Smooth muscle cell (in vitro differentiated cells): ENCODE measurements at regions not wholly inside any gene's neighbourhood (a gene's known extent, or its start where the extent isn't known, plus 50 kb on each side); places are given as distances from the start of the nearest gene placed in this dataset.
"Not testable (repeated sequence)": the region's sequence is repeated elsewhere in the genome, so short reads cannot be mapped to it uniquely, and the experiment has no call there.

ENCODE experiments used
- DNase-seq: peaks from one replicate; lab custom pipeline; 2025; ENCODE audit not compliant: unreplicated experiment; lab: John Stamatoyannopoulos, UW
- H2AFZ ChIP-seq: fragments of 200-600 bp; sonication (generic); 2 replicates; pipeline ENCODE4 v1.6.0; 2016; ENCODE audit warnings: antibody characterized with exemption, low read depth, mild to moderate bottlenecking
- H3F3A ChIP-seq: fragments of 200-600 bp; sonication (generic); 2 replicates; pipeline ENCODE4 v1.6.0; 2017; ENCODE audit warnings: antibody characterized with exemption, low read depth
- H3K27ac ChIP-seq: fragments of 200-600 bp; sonication (generic); 2 replicates; pipeline ENCODE4 v1.5.1; 2016; ENCODE audit warnings: low read depth, mild to moderate bottlenecking
- H3K27me3 ChIP-seq: fragments of 200-600 bp; sonication (generic); 2 replicates; pipeline ENCODE4 v1.6.1; 2016; ENCODE audit warnings: low read depth, mild to moderate bottlenecking
- H3K36me3 ChIP-seq: fragments of 200-600 bp; sonication (generic); 2 replicates; pipeline ENCODE4 v1.5.1; 2016; ENCODE audit warnings: low read depth
- H3K4me1 ChIP-seq: fragments of 200-600 bp; sonication (generic); 2 replicates; pipeline ENCODE4 v1.5.1; 2016; ENCODE audit warnings: low read depth
- H3K4me2 ChIP-seq: fragments of 200-600 bp; sonication (generic); 2 replicates; pipeline ENCODE4 v1.6.0; 2016; ENCODE audit warnings: mild to moderate bottlenecking
- H3K4me3 ChIP-seq: fragments of 200-600 bp; sonication (generic); 2 replicates; pipeline ENCODE4 v1.5.1; 2016; ENCODE audit warnings: mild to moderate bottlenecking
- H3K79me2 ChIP-seq: fragments of 200-600 bp; sonication (generic); 2 replicates; pipeline ENCODE4 v1.6.0; 2016; ENCODE audit warnings: low read depth, mild to moderate bottlenecking
- H3K9ac ChIP-seq: fragments of 200-600 bp; sonication (generic); 2 replicates; pipeline ENCODE4 v1.6.0; 2016; ENCODE audit warnings: low read depth
- H3K9me3 ChIP-seq: fragments of 200-600 bp; sonication (generic); replicated peaks from 2 replicates; pipeline ENCODE4 v1.5.1; 2016; ENCODE audit warnings: low read depth
- H4K20me1 ChIP-seq: fragments of 200-600 bp; sonication (generic); 2 replicates; pipeline ENCODE4 v1.6.0; 2016; ENCODE audit warnings: low read depth
- CTCF ChIP-seq: fragments of 200-600 bp; sonication (generic); IDR thresholded peaks from 2 replicates; pipeline ENCODE4 v1.5.1; 2017; ENCODE audit warnings: borderline replicate concordance, mild to moderate bottlenecking, antibody characterized with exemption; ENCODE audit not compliant: insufficient read depth, poor library complexity, severe bottlenecking
- WGBS: methylation state at CpG from one replicate; pipeline ENCODE4 v1.1.7; 2016; ENCODE audit warnings: low lambda C conversion rate; 5-methylcytosine and 5-hydroxymethylcytosine counted together

GRCh38 chr21:30033441-30033840 is 93.6 kb upstream of the GRIK1 start:
- no peak overlapping the region for H2AFZ ChIP-seq
- no peaks in the 10 kb centered on the region for H3K36me3 ChIP-seq
- peaks cover 3% of the 10 kb centered on the region for H3K27me3 ChIP-seq
- no peaks in the 10 kb centered on the region for H4K20me1 ChIP-seq
- H3K27ac ChIP-seq: no peak overlapping the region
- no peaks in the 10 kb centered on the region for H3K4me1 ChIP-seq
- H3K4me2 ChIP-seq: no peak overlapping the region
- no peaks in the 10 kb centered on the region for H3K9me3 ChIP-seq
- H3K9ac ChIP-seq: no peak overlapping the region
- no peaks in the 10 kb centered on the region for H3F3A ChIP-seq
- no peak for TF ChIP-seq CTCF
- no peak for DNase-seq
- WGBS: 95% methylated on average over 12 of the region's 12 CpGs
- H3K79me2 ChIP-seq: no peaks in the 10 kb centered on the region
- H3K4me3 ChIP-seq: no peak overlapping the region

- Histone ChIP-seq H3K4me2 (no peak overlapping the region), H3K4me1 (no peaks in the 10 kb centered on the region), H3K79me2 (no peaks in the 10 kb centered on the region), H3K27me3 (peaks cover 7% of the 10 kb centered on the region), H3K9ac (no peak overlapping the region), H3F3A (no peaks in the 10 kb centered on the region), H3K9me3 (no peaks in the 10 kb centered on the region), H3K27ac (no peak overlapping the region), H3K36me3 (no peaks in the 10 kb centered on the region), H2AFZ (no peak overlapping the region), H3K4me3 (no peak overlapping the region), H4K20me1 (no peaks in the 10 kb centered on the region)
- DNase-seq: no peak
- 79% methylated on average over 6 of the region's 6 CpGs for WGBS
- TF ChIP-seq CTCF: no peak
Measured at GRCh38 chr21:30030416-30030815, 90.6 kb upstream of the GRIK1 start.

- Histone ChIP-seq H3F3A (no peaks in the 10 kb centered on the region), H3K9ac (no peak overlapping the region), H2AFZ (no peak overlapping the region), H3K36me3 (no peaks in the 10 kb centered on the region), H3K4me3 (no peak overlapping the region), H3K79me2 (no peaks in the 10 kb centered on the region), H3K9me3 (no peaks in the 10 kb centered on the region), H3K27me3 (peaks cover 4% of the 10 kb centered on the region), H3K4me1 (no peaks in the 10 kb centered on the region), H3K27ac (no peak overlapping the region), H4K20me1 (no peaks in the 10 kb centered on the region), H3K4me2 (no peak overlapping the region)
- WGBS: 54% methylated on average over 2 of the region's 2 CpGs
- no peak for TF ChIP-seq CTCF
- no peak for DNase-seq
Measured at GRCh38 chr21:30028537-30028936, 88.7 kb upstream of the GRIK1 start.

GRCh38 chr21:30027986-30028385 is 88.2 kb upstream of the GRIK1 start:
- no peak for DNase-seq
- Histone ChIP-seq H3K27ac (no peak overlapping the region), H3K9ac (no peak overlapping the region), H3K27me3 (peaks cover 4% of the 10 kb centered on the region), H3K4me2 (no peak overlapping the region), H4K20me1 (no peaks in the 10 kb centered on the region), H2AFZ (no peak overlapping the region), H3K4me3 (no peak overlapping the region), H3K36me3 (no peaks in the 10 kb centered on the region), H3K9me3 (no peaks in the 10 kb centered on the region), H3K4me1 (no peaks in the 10 kb centered on the region), H3F3A (no peaks in the 10 kb centered on the region), H3K79me2 (no peaks in the 10 kb centered on the region)
- WGBS: 83% methylated on average over 6 of the region's 6 CpGs
- no peak for TF ChIP-seq CTCF

- DNase-seq, H3K4me3 ChIP-seq, H3K4me1 ChIP-seq, H3K27me3 ChIP-seq, H3K4me2 ChIP-seq, H3K9me3 ChIP-seq, H2AFZ ChIP-seq, H3K79me2 ChIP-seq, H3K9ac ChIP-seq, H4K20me1 ChIP-seq, H3K36me3 ChIP-seq, H3F3A ChIP-seq, H3K27ac ChIP-seq: not testable (repeated sequence)
- 72% methylated on average over 8 of the region's 11 CpGs for WGBS
Measured at GRCh38 chr21:30023056-30023455, 83.3 kb upstream of the GRIK1 start.
